GM21367 (cell line): ENCODE measurements at regions not wholly inside any gene's neighbourhood (a gene's known extent, or its start where the extent isn't known, plus 50 kb on each side); places are given as distances from the start of the nearest gene placed in this dataset.

Source experiments
- ATAC-seq: cut with Tn5 transposase; IDR thresholded peaks from one replicate; pipeline ENCODE4 v1.9.1; 2021; ENCODE audit not compliant: unreplicated experiment

DNA sequence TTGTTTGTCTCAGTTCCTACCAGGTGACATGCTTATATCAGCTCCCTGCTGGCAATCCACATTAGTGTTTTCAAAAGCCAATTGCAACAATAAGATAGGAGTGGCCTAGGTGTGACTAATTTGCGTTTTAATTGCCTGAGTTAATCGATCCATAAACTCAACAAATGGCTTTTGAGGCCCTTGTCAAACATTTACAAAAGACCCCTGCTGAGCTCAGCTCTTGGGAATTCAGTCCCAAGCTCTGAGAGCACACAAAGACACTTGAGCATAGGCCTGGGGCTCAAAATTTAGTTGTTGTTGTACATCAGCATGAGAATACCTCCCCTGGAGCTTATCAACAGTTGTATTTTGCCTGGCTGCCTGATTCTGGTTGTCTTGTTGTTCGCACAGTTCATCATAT, 1134.4 kb upstream of the TSPY4 start:
- ATAC-seq = no peak

- no peak for ATAC-seq
Observed at GRCh38 chrY:8241144-8241543, 1096.1 kb upstream of the TSPY4 start.

GRCh38 chrY:8273807-8274206, 1063.5 kb upstream of the TSPY4 start:
- ATAC-seq = no peak

DNA sequence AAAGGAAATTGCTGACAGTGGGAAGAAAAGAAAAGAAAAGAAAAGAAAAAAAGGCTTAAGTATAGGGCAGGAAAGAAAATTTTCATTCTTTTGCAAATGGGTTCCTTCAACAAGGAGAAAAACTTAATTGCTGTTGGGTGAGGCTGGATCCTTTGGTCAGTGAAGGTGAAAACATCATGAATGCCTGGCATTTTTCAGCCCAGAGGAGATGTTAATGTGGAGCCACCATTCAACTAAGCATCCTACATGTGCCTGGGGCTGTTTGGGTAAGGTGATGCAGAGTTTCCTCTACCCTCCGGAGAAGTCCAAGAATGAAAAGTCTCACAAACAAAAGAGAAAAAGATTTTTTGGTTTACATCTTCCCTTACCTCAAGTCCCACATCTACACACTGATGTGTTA, 1032.2 kb upstream of the TSPY4 start:
- no peak for ATAC-seq

DNA sequence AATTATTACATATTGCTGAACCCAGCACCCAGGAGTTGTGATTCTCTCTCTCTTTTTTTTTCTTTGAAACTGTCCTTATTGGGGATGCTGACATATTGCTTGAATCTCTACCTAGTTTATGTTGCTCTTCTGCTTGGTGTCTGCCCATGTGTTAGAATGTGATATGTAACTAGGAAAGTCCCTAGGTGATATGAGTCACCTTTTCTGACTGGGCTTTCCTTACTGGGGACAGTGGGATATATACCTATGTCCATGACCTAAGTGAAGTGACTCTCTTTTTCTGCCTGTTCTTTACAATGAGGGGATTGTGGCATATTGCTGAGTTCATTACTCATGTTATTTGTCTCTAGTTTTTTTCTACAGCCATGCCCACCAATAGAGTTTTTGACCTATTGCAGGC, 1013.2 kb upstream of the TSPY4 start:
- ATAC-seq = no peak

DNA sequence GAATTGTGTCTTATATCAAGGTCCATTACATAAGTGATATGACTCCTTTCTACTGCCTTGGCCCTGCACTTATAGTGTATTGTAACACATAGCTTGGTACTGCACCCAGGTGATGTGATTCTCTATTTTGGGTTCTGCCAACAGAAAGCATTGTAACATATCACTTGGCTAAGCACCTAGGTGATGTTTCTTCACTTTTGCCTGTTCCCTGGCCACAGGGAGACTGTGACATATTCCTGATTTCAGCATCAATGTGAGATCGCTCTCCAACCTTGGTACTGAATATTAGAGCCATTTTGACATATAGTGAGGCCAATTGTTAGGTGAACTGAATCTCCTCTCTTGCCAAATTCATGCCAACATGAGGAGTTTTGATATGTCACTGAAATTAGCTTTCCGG, 1010.3 kb upstream of the TSPY4 start:
- ATAC-seq = no peak

DNA sequence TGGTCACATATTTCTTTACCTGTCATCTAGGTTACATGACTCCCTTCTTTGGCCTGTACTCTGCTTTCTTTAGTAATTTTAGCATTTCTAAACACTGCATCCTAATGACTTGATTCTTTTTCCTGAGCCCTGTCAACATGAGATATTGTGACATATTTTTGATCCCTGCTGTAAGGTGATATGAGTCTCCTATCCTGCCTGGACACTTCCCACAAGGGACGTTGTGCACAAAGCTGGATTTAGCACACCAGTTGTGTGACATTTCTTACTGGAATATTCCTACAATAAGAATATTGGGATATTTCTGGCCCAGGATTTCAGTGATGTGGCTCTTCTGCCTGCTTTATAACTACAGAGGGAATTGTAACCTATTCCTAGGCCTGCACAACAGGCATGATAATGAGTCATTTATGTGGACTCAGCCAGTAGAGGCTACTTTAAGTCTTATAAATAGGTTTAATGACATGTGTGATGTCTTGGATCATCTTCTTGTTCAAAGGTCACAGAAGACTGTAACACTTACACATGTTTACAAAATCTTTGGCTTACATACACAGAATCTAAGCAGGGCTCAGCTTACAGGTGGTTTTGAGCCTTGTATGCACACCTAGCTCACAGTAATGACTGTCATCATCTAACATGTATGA, 1009.4 kb upstream of the TSPY4 start:
- no peak for ATAC-seq

GRCh38 chrY:8329431-8329830, 1007.8 kb upstream of the TSPY4 start:
- ATAC-seq = no peak

GRCh38 chrY:8329929-8330328, 1007.3 kb upstream of the TSPY4 start:
- ATAC-seq = no peak

GRCh38 chrY:8333328-8333727, 1003.9 kb upstream of the TSPY4 start:
- no peak for ATAC-seq

GRCh38 chrY:8335299-8335835, 1001.9 kb upstream of the TSPY4 start:
- no peak for ATAC-seq

- no peak for ATAC-seq
Observed at GRCh38 chrY:8336112-8336774, 1001.0 kb upstream of the TSPY4 start.

DNA sequence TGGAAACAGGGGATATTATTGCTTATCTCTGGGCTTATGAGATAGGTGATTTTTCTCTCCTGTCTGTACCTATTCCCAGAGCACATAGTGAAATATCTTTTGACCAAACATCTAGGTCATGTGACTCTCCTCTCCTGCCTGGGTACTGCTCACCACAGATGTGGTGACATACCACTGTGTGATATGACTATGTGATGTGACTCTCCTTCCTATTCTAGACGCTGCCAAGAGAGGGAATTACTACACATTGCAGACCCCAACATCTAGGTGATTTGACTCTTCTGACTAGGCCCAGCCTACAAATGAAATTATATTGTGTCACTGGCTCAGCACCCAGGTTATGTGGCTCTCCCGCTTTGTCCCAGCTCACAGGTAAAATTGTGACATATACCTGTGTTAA, 996.3 kb upstream of the TSPY4 start:
- no peak for ATAC-seq

DNA sequence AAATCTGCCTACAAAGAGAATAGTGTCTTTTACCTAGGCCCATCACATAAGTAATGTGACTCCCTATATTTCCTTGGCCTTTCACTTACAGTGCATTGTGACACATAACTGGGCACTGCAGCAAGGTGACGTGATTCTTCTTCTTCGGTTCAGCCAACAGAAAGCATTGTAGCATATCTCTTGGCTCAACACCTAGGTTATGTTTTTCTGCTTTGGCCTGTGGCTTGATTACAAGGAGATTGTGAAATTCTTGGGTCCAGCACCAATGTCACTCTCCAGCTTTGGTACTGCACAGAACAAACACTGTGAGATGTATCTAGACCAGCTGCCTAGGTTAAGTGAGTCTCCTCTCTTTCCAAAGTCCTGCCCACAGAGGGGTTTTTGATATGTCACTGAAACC, 995.1 kb upstream of the TSPY4 start:
- no peak for ATAC-seq

GRCh38 chrY:8351241-8351640, 986.0 kb upstream of the TSPY4 start:
- ATAC-seq = no peak

DNA sequence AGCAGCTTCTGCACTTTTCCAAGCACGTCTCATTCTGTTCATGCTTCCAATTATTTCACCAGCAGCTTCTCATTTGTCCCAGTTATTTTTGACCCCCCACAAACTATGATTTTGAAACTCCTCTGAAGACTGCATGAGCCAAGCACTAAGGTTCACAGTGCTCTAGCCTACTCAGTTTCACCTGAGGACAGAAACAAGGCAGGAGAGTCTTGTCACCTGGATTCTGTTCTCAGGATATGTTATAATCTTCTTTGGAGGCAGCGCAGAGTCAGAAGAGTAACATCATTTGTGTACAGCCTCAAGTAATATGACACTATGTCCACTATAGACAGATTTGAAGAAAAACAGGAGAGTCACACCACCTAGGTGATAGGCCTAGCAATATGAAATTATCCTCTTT, 985.1 kb upstream of the TSPY4 start:
- ATAC-seq = no peak

DNA sequence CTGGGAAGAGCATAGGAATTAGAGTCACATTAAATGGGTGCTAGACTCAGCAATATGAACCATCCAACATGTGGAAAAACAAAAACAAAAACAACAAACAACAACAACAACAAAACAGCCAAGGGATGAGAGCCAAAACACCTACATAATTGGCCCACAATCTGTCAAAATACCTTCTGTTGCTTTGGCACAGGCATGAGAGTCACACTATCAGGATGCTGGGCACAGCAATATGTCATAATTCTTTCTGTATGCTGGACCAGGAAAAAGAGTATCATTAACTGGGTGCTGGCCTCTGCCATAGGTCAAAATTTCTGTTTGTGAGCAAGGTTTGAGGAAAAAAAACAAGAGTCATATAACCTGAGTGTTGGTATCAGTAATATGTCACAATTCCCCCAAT, 979.1 kb upstream of the TSPY4 start:
- no peak for ATAC-seq

GRCh38 chrY:8361715-8362114, 975.5 kb upstream of the TSPY4 start:
- ATAC-seq = no peak

DNA sequence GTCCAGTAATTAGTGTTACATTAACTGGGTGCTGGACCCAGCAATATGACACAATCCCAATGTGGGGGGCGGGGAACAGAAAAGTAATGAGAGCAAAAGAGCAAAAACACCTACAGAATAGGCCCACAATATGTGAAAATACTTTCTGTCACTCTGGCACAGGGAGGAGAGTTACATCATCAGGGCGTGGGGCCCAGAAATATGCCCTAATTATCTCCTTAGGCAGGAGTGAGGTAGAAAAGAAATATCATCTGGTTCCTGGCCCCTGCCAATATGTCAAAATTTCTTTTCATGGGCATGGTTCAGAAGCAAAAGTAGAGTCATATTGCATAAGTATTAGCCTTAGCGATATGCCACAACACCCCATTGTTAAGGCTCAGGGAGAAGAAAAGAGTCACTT, 959.8 kb upstream of the TSPY4 start:
- ATAC-seq = no peak

- no peak for ATAC-seq
Observed at GRCh38 chrY:8379800-8380199, 957.5 kb upstream of the TSPY4 start.

- no peak for ATAC-seq
Observed at GRCh38 chrY:8381425-8381824, 955.8 kb upstream of the TSPY4 start.

- ATAC-seq = no peak
Observed at GRCh38 chrY:8386053-8386452, 951.2 kb upstream of the TSPY4 start.

DNA sequence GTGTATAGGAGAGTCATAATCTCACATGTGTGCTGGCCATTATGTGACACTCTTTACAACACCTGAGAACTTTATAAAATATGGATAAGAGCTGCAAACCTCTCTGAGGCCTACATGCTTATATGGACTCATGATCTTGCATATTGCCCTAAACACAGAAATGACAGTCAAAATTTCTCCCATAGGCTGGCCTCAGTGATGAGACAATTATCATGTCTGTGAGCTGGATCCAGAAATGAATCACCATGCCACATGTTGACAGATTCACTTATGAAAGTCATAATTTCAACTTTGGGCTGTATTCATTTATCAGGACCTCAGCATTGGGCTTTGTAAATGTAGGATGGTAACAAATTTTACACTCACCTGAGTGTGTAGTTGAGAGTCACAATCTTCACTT, 948.8 kb upstream of the TSPY4 start:
- no peak for ATAC-seq
